ENCODE measurements at regions not wholly inside any gene's neighbourhood (a gene's known extent, or its start where the extent isn't known, plus 50 kb on each side); places are given as distances from the start of the nearest gene placed in this dataset.
"Not testable (repeated sequence)": the region's sequence is repeated elsewhere in the genome, so short reads cannot be mapped to it uniquely, and the experiment has no call there.

GRCh38 chr21:38912102-38912629, 106.4 kb downstream of the ETS2 start:
- DNase-seq (ENCODE audit: low spot score): no peak

DNA sequence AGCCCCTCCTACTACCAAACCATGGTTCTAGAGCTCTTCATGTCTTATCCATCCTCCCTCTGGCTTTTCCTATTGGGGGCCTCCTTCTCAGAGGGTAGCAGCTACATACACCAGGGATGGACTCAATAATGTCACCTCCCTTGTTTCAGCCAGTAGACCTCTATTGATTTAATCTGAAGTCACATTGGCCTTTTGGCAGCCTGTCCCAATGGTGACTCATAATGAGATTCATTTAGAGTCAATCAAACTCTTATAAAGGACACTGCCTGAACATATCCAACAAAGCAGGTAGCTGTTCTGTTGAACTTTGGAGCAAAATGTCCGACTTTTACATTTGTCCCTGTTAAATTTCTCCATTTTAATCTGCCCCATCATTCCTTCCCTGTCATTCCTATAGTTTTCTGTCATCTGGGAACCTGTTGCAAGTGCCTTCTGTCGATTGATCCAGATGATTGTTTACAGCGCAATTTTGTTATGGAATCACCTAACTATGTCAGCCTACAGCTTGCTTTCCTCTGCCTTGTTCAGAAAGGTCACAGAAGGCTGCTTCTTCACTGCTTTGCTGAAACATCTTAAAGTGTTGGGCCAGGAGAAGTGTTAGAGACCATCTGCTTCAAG, 105.9 kb downstream of the ETS2 start:
- no peak for DNase-seq (ENCODE audit: low spot score)

- no peak for DNase-seq (ENCODE audit: low spot score)
These were observed 104.8 kb downstream of the ETS2 start for GRCh38 chr21:38910390-38911067.

- no peak for DNase-seq (ENCODE audit: low spot score)
These were observed 104.2 kb downstream of the ETS2 start for GRCh38 chr21:38909929-38910328.

DNA sequence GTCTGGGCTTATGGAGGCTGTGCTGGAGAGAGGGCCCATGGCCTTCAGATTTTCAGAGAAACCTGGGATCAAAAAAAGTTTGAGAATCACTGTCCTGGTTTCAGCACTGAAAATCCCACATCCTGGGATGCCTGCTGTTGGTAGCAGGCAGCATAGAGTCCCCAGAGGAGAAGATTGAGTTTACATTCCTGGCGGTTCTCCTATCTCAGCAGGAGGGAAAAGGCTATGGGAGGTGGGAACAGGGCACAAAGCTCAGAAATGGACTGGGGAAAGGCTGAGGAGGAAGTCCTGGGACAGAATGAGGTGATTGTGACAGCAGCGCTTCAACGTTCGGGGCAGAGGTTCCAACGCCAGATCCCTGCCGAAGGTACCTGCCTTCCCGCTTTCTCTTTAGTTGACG, 103.4 kb downstream of the ETS2 start:
- no peak for DNase-seq (ENCODE audit: low spot score)

DNA sequence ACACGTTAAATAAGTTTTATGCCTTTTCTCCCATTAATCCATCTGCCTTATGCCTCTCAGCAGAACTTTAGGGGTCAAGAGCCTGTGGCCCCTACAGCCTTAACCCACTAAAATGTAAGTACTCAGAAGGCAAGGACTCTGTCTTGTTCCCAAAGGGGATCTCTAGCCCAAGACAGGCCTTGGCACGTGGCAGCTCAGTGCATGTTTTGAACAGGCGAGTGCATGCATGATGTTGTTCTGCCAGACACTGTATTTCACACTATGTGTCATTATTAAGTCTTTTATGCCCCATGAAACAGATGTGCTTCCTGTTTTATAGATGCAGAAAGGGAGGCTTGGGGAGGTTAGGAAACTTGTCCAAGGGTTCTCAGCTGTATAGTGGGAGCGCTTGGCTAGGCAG, 102.8 kb downstream of the ETS2 start:
- DNase-seq (ENCODE audit: low spot score): no peak

DNA sequence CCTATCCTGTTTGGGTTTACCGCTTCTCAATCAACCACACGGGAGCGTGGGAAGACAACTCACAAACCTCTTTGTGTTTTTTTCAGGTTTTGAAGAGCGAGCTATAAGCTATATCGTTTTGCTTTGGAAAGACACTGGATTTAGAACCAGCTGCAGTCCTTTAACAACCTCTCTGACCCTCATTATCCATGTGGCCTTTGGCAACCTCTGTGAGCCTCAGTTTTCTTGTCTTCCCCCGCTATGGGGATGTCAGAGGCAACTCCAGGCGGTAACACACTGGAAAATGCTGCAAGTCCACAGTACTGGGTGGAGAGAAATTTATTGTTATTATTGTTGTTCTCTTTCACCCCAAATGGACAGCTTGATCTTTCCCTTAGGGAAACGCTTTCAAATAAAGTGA, 100.0 kb downstream of the ETS2 start:
- DNase-seq (ENCODE audit: low spot score): no peak

DNA sequence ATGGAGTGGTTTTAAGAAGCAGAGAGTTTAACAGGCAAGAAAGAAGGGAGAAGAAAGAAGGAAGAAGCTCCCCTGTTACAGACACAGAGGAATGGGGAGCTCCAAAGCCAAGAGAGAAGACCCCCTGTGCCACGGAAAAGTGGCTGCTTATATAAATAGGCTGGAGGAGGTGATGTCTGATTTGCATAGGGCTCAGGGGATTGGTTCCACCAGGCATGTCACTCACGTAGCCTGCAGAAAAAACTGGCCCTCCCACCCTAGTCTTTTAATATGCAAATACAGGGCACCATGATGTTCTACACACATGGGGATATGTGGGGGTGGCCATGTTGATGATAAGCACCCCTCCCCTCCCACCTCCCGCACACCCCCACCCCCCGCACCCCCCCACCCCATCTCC, 99.6 kb downstream of the ETS2 start:
- DNase-seq (ENCODE audit: low spot score): no peak

DNA sequence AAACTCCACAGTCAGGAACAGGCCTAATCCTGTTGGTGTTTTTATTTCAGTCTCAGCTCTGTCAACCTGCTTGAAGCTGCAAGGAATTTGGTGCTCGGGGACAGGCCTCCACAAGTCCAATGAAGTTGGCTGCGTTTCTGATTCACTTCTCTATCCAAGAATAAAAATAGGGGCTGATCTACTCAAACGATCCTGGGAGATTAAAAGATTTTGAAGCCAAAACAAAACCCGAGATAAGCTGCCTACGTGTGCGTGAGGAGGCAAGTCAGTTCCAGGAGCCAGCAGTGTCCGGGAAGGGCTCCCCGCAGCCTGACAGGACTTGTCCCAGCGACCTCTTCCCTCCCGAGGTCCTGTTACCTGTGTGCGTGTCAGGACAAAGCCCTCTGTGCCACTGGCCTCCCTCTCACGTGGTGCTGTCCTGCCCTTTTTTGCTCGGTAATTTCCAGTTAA, 98.0 kb downstream of the ETS2 start:
- DNase-seq (ENCODE audit: low spot score): no peak

DNA sequence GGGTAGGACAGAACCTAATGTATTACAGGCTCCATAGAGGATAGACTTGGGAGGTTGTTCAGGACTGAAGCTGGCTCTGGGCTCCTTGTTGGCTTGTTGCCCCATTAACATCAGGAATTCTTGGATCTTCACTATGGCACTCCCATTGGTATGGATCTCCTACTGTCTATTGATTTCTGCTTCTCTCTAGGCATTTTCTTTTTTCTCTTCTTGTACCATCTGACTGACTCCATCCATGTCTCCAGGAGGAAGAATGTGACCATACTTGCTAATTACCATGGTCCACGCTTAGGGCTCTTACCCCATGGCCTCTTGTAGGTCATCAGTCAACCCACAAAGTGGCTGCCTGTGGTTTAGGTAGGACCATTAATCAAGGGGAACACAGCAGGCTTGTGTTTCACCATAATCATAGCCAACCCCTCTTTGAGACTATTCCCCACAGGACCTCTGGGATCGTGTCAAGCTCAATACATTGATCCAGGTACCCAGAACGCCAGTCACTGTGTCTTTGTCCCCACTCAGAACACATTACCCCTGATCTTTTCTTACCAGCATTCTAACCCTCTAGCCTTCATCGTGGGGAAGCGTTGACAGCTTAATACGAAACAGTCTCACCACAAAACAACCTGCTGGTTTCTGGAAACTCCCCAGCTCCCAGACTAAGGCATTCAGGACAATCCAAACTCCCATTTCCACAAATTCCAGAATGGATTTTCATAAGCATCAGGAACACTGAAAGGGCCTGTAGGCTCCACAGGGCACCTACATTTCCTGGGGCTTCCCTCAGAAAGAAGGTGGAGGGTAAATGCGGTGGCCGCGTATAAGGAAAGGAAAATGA, 97.1 kb downstream of the ETS2 start:
- no peak for DNase-seq (ENCODE audit: low spot score)

DNA sequence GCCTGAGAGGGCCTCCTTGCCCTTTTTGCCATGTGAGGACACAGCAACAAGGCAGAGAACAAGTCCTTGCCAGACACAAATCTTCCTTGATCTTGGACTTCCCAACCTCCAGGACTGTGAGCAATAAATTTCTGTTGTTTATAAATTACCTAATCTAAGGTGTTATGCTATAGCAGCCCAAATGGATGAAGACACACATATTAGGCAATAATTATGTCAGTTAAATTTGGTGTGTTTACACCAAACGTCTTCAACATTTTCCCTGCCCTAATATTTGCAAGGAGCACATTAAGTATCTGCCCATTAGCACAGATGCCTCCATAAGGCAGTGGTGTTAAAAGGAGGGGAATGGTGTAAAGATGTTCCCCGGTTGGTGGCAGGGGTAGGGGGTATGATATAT, 94.8 kb downstream of the ETS2 start:
- no peak for DNase-seq (ENCODE audit: low spot score)

DNA sequence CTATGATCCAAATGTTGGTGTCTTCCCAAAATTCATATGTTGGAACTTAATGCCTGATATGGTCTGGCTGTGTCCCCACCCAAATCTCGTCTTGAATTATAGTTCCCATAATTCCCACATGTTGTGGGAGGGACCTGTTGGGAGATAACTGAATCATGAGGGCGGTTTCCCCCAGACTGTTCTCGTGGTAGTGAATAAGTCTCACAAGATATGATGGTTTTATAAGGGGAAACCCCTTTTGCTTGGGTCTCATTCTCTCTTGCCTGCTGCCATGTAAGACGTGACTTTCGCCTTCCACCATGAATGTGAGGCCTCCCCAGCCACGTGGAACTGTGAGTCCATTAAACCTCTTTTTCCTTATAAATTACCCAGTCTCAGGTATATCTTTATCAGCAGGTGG, 94.3 kb downstream of the ETS2 start:
- not testable (repeated sequence) for DNase-seq (ENCODE audit: low spot score)

DNA sequence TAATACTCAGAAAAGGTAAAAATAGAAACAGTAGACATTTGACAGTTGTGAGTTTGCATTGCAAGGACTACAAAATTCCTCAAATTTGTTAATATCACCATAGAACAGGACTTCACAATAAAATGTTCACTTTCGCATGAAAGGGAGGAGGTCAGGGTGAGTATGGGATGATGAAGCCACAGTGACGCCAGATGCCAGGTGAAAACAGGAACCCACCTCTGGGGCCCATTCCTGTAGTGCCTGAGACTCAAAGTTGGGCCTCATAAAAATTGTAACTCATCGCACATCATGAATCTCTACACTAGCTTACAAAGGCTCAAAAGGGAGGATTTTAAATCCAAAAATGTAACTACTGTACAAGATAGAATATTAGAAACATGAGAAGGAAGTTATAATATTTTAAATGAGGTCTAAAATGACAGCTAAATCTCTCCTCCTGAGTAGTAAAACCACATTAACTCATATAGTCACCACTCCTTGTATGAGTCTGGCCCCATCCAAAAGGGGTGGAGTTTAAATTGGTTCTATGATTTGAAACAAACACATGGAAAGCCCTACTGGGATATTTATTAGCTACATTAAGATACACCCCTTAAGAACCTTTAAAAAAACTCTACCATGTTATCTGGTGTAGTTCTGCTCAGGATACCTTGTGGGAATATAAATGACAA, 93.7 kb downstream of the ETS2 start:
- DNase-seq (ENCODE audit: low spot score): no peak

GRCh38 chr21:38898422-38899096, 92.8 kb downstream of the ETS2 start:
- DNase-seq (ENCODE audit: low spot score): no peak

DNA sequence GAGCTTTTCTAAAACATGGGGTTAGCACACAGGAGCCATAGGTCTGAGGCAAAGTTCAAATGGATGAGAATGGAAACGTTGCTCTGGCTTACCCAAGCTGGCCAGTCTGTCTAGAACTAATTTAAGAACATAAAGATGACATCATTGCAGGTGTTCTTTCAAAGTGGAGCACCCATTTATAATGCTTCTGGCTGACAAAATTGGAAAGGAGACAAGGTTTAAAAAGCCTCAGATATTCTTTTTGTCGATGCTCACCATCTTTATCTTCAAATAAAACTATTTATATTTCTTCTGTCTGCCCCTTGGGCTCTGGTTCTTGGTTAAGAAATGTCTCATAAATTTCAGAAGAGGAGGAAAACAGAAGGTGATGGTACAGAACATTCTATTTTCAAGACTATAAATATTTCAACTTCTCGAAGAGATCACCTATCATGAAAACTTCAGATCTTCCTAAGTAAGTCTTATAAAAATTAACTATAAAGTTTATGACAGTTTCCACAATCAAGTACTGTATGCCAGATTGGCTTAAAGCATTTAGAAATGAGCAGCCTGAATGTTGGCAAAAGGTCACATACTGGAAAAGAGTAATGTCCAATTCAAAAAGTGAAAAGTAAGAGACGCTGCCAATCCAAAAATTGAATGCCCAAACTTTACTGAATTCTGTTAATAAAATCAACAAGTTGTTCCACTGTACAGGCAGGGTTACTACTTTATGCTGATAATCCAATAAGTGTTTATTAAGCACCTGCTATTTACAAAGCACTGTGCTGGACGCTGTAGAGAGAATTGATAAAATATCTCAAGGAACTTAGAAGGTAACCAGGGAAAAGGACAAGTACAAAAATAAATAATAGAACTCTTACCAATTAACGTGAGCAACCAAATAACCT, 92.0 kb downstream of the ETS2 start:
- DNase-seq (ENCODE audit: low spot score): no peak

DNA sequence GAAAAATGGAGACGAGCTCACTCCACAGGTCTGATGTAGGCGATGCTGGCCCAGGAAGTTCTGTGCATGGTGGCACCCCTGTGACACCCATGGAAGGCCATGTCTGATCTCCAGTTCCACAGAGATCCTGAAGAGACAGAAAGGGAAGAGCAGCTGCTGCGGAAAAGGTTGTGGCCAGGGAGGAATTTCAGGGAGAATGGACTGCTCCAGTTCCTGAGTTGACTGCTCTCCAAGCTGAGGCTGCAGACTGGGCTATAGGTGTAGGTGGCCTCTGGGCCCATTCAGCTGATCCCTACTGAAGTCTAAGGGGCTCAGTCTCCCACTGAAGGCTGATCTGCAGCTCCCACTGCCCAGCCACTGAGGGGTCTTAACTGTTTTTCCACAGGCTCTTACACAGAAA, 89.2 kb downstream of the ETS2 start:
- no peak for DNase-seq (ENCODE audit: low spot score)

DNA sequence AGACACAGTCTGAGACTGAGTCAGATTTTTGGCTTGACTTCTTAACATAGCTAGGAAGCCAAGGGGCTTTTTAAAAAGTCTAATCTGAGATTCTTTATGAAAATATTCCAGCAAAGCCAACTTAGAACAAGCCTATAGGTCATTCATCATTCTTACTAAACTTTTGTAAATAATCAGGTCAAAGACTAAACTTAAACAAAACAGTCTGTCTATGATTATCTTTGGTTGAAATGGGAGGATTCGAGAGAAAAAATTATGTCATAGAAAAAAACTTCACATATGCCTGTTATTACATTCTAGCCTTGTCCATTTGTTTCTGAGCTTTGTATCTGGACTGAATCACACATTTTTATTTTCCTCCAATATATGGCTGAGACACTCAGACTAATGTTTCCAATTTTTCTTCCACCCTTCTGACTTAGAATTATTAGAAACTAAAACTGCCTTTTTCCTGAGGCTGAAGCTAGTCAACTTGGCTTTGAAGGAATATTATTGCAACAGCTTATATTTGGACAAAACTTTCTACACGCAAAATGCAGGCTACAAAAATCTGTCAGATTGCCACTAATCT, 83.3 kb downstream of the ETS2 start:
- DNase-seq (ENCODE audit: low spot score): no peak

- DNase-seq (ENCODE audit: low spot score): no peak
These were observed 82.0 kb downstream of the ETS2 start for GRCh38 chr21:38887749-38888148.

- DNase-seq (ENCODE audit: low spot score): no peak
These were observed 81.4 kb downstream of the ETS2 start for GRCh38 chr21:38887062-38887686.

- DNase-seq (ENCODE audit: low spot score): no peak
These were observed 80.2 kb downstream of the ETS2 start for GRCh38 chr21:38885909-38886308.

Measured in HuH-7 (cell line).